Femur (tissue), 1 donor: ENCODE measurements at regions not wholly inside any gene's neighbourhood (a gene's known extent, or its start where the extent isn't known, plus 50 kb on each side); places are given as distances from the start of the nearest gene placed in this dataset.

Source experiments
- DNase-seq: peaks from one replicate; pipeline ENCODE4 v3.0.0-alpha.2; 2017

GRCh38 chr4:60078984-60079383, 1121.1 kb upstream of the ADGRL3 start:
- DNase-seq = no peak

- DNase-seq = no peak
Measured at GRCh38 chr4:60081839-60082238, 1118.3 kb upstream of the ADGRL3 start.

GRCh38 chr4:60088807-60089486, 1111.2 kb upstream of the ADGRL3 start:
- no peak for DNase-seq

- DNase-seq = no peak
Measured at GRCh38 chr4:60089546-60090273, 1110.4 kb upstream of the ADGRL3 start.

GRCh38 chr4:60096676-60097075, 1103.5 kb upstream of the ADGRL3 start:
- no peak for DNase-seq

- no peak for DNase-seq
Measured at GRCh38 chr4:60116592-60116991, 1083.5 kb upstream of the ADGRL3 start.

GRCh38 chr4:60117726-60118323, 1082.3 kb upstream of the ADGRL3 start:
- DNase-seq = no peak

GRCh38 chr4:60122820-60123219, 1077.3 kb upstream of the ADGRL3 start:
- no peak for DNase-seq

- DNase-seq = no peak
Measured at GRCh38 chr4:60128888-60129287, 1071.2 kb upstream of the ADGRL3 start.

GRCh38 chr4:60129740-60130139, 1070.4 kb upstream of the ADGRL3 start:
- no peak for DNase-seq

GRCh38 chr4:60133375-60133774, 1066.8 kb upstream of the ADGRL3 start:
- no peak for DNase-seq

GRCh38 chr4:60134099-60134498, 1066.0 kb upstream of the ADGRL3 start:
- DNase-seq = no peak

- no peak for DNase-seq
Measured at GRCh38 chr4:60155088-60155487, 1045.0 kb upstream of the ADGRL3 start.

GRCh38 chr4:60173103-60173502, 1027.0 kb upstream of the ADGRL3 start:
- DNase-seq = no peak

GRCh38 chr4:60173718-60174117, 1026.4 kb upstream of the ADGRL3 start:
- DNase-seq = no peak

GRCh38 chr4:60175241-60175640, 1024.9 kb upstream of the ADGRL3 start:
- no peak for DNase-seq

GRCh38 chr4:60187428-60187827, 1012.7 kb upstream of the ADGRL3 start:
- DNase-seq = no peak

GRCh38 chr4:60189286-60189685, 1010.8 kb upstream of the ADGRL3 start:
- DNase-seq = no peak

GRCh38 chr4:60194214-60194613, 1005.9 kb upstream of the ADGRL3 start:
- DNase-seq = no peak

- DNase-seq = no peak
Measured at GRCh38 chr4:60195256-60195655, 1004.9 kb upstream of the ADGRL3 start.

GRCh38 chr4:60201052-60201673, 999.0 kb upstream of the ADGRL3 start:
- peak; percentile 41 for DNase-seq

- no peak for DNase-seq
Measured at GRCh38 chr4:60209588-60209987, 990.5 kb upstream of the ADGRL3 start.

- no peak for DNase-seq
Measured at GRCh38 chr4:60215906-60216305, 984.2 kb upstream of the ADGRL3 start.

GRCh38 chr4:60216752-60217151, 983.4 kb upstream of the ADGRL3 start:
- no peak for DNase-seq
